ENCODE measurements at regions not wholly inside any gene's neighbourhood (a gene's known extent, or its start where the extent isn't known, plus 50 kb on each side); places are given as distances from the start of the nearest gene placed in this dataset.

GRCh38 chr2:51629406-51629805 lies 597.5 kb upstream of the NRXN1 start:
- DNase-seq (ENCODE audit: extremely low spot score, insufficient read length, low read depth) (no peak), FAIRE-seq (no peak)

GRCh38 chr2:51628917-51629316 lies 597.0 kb upstream of the NRXN1 start:
- DNase-seq (ENCODE audit: extremely low spot score, insufficient read length, low read depth): no peak
- no peak for FAIRE-seq

GRCh38 chr2:51624995-51625394 lies 593.1 kb upstream of the NRXN1 start:
- FAIRE-seq (no peak), DNase-seq (ENCODE audit: extremely low spot score, insufficient read length, low read depth) (no peak)

- FAIRE-seq (no peak), DNase-seq (ENCODE audit: extremely low spot score, insufficient read length, low read depth) (no peak)
These were observed 588.9 kb upstream of the NRXN1 start for GRCh38 chr2:51620796-51621195.

- FAIRE-seq (no peak), DNase-seq (ENCODE audit: extremely low spot score, insufficient read length, low read depth) (no peak)
These were observed 588.0 kb upstream of the NRXN1 start for GRCh38 chr2:51619961-51620360.

- FAIRE-seq: no peak
- no peak for DNase-seq (ENCODE audit: extremely low spot score, insufficient read length, low read depth)
These were observed 580.5 kb upstream of the NRXN1 start for GRCh38 chr2:51612387-51612786.

GRCh38 chr2:51601706-51602105 lies 569.8 kb upstream of the NRXN1 start:
- FAIRE-seq: no peak

GRCh38 chr2:51597086-51597485 lies 565.2 kb upstream of the NRXN1 start:
- DNase-seq (ENCODE audit: extremely low spot score, insufficient read length, low read depth) (no peak), FAIRE-seq (no peak)

More at GRCh38 chr2:51601706-51602105, 569.8 kb upstream of the NRXN1 start:
- DNase-seq (ENCODE audit: extremely low spot score, insufficient read length, low read depth): no peak

- no peak for DNase-seq (ENCODE audit: extremely low spot score, insufficient read length, low read depth)
These were observed 563.9 kb upstream of the NRXN1 start for GRCh38 chr2:51595836-51596235.

GRCh38 chr2:51581636-51582267 lies 549.8 kb upstream of the NRXN1 start:
- FAIRE-seq: no peak

More at GRCh38 chr2:51595836-51596235, 563.9 kb upstream of the NRXN1 start:
- FAIRE-seq: no peak

GRCh38 chr2:51579412-51579811 lies 547.5 kb upstream of the NRXN1 start:
- FAIRE-seq (no peak), DNase-seq (ENCODE audit: extremely low spot score, insufficient read length, low read depth) (no peak)

More at GRCh38 chr2:51581636-51582267, 549.8 kb upstream of the NRXN1 start:
- no peak for DNase-seq (ENCODE audit: extremely low spot score, insufficient read length, low read depth)

- FAIRE-seq: no peak
- no peak for DNase-seq (ENCODE audit: extremely low spot score, insufficient read length, low read depth)
These were observed 543.2 kb upstream of the NRXN1 start for GRCh38 chr2:51575181-51575580.

GRCh38 chr2:51559026-51559425 lies 527.1 kb upstream of the NRXN1 start:
- DNase-seq (ENCODE audit: extremely low spot score, insufficient read length, low read depth): no peak
- no peak for FAIRE-seq

- no peak for DNase-seq (ENCODE audit: extremely low spot score, insufficient read length, low read depth)
- FAIRE-seq: no peak
These were observed 521.5 kb upstream of the NRXN1 start for GRCh38 chr2:51553476-51553875.

GRCh38 chr2:51535763-51536162 lies 503.8 kb upstream of the NRXN1 start:
- FAIRE-seq (no peak), DNase-seq (ENCODE audit: extremely low spot score, insufficient read length, low read depth) (no peak)

GRCh38 chr2:51534166-51534565 lies 502.2 kb upstream of the NRXN1 start:
- no peak for DNase-seq (ENCODE audit: extremely low spot score, insufficient read length, low read depth)

GRCh38 chr2:51528156-51528555 lies 496.2 kb upstream of the NRXN1 start:
- DNase-seq (ENCODE audit: extremely low spot score, insufficient read length, low read depth): no peak
- no peak for FAIRE-seq

More at GRCh38 chr2:51534166-51534565, 502.2 kb upstream of the NRXN1 start:
- FAIRE-seq: no peak

- FAIRE-seq (no peak), DNase-seq (ENCODE audit: extremely low spot score, insufficient read length, low read depth) (no peak)
These were observed 494.8 kb upstream of the NRXN1 start for GRCh38 chr2:51526766-51527165.

- no peak for DNase-seq (ENCODE audit: extremely low spot score, insufficient read length, low read depth)
- FAIRE-seq: no peak
These were observed 484.7 kb upstream of the NRXN1 start for GRCh38 chr2:51516667-51517066.

GRCh38 chr2:51511002-51511401 lies 479.1 kb upstream of the NRXN1 start:
- FAIRE-seq (no peak), DNase-seq (ENCODE audit: extremely low spot score, insufficient read length, low read depth) (no peak)

GRCh38 chr2:51510303-51510702 lies 478.4 kb upstream of the NRXN1 start:
- DNase-seq (ENCODE audit: extremely low spot score, insufficient read length, low read depth) (no peak), FAIRE-seq (no peak)

GRCh38 chr2:51505533-51505932 lies 473.6 kb upstream of the NRXN1 start:
- DNase-seq (ENCODE audit: extremely low spot score, insufficient read length, low read depth) (no peak), FAIRE-seq (no peak)

All from GM18507 (cell line).